ENCODE measurements at regions not wholly inside any gene's neighbourhood (a gene's known extent, or its start where the extent isn't known, plus 50 kb on each side); places are given as distances from the start of the nearest gene placed in this dataset.

DNA sequence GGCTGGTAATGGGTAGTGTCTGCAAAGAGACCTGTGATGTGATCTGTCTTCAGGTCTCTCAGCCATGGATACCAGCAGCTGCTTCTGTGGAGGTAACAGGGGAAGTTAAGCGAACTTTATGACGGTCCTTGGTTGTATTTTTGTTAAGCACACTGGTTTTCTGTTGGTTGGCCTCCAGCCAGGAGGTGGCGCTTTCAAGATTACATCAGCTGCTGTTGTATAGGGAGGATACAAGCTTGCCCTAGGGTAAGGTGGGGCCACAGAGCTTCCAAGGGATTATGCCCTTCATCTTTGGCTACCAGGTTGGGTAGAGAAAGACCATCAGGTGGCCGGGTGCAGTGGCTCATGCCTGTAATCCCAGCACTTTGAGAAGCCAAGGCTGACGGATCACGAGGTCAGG lies 834.2 kb upstream of the GALNTL6 start:
- Histone ChIP-seq H4K20me1 (ENCODE audit: insufficient read depth, low read length) (no peaks in the 10 kb centered on the region), H3K9me3 (replicated peaks; ENCODE audit: insufficient read depth, low read length) (no peaks in the 10 kb centered on the region), H2AFZ (ENCODE audit: low read length) (no peak overlapping the region), H3K4me1 (ENCODE audit: low read length) (no peaks in the 10 kb centered on the region), H3K4me3 (ENCODE audit: low read length) (no peak overlapping the region), H3K79me2 (ENCODE audit: low read length) (no peaks in the 10 kb centered on the region), H3K9ac (ENCODE audit: low read length) (no peak overlapping the region), H3K4me2 (ENCODE audit: low read depth, low read length) (no peak overlapping the region), H3K9me2 (replicated peaks; ENCODE audit: insufficient read depth, low read length) (no peaks in the 10 kb centered on the region), H3K27ac (ENCODE audit: low read length) (no peak overlapping the region), H3K36me3 (replicated peaks; ENCODE audit: insufficient read depth, low read length) (no peaks in the 10 kb centered on the region), H3F3A (ENCODE audit: insufficient read depth, low read length) (no peaks in the 10 kb centered on the region), H3K27me3 (replicated peaks; ENCODE audit: insufficient read depth, low read length) (no peaks in the 10 kb centered on the region)
- no peak for TF ChIP-seq EZH2 (optimal IDR thresholded peaks at IDR 0.05; ENCODE audit: low read depth, low read length)
- TF ChIP-seq CTCF (IDR thresholded peaks at IDR 0.05; ENCODE audit: low read length) = no peak
- TF ChIP-seq EZH2phosphoT487 (IDR thresholded peaks at IDR 0.05; ENCODE audit: low read length) = no peak
- DNase-seq = no peak

- Histone ChIP-seq H3K9me3 (replicated peaks; ENCODE audit: insufficient read depth, low read length) (no peaks in the 10 kb centered on the region), H3K79me2 (ENCODE audit: low read length) (no peaks in the 10 kb centered on the region), H2AFZ (ENCODE audit: low read length) (no peak overlapping the region), H3K27ac (ENCODE audit: low read length) (no peak overlapping the region), H3K27me3 (replicated peaks; ENCODE audit: insufficient read depth, low read length) (no peaks in the 10 kb centered on the region), H3K4me1 (ENCODE audit: low read length) (no peaks in the 10 kb centered on the region), H3K9ac (ENCODE audit: low read length) (no peak overlapping the region), H3K4me3 (ENCODE audit: low read length) (no peak overlapping the region), H3K4me2 (ENCODE audit: low read depth, low read length) (no peak overlapping the region), H3K9me2 (replicated peaks; ENCODE audit: insufficient read depth, low read length) (no peaks in the 10 kb centered on the region), H3K36me3 (replicated peaks; ENCODE audit: insufficient read depth, low read length) (no peaks in the 10 kb centered on the region), H3F3A (ENCODE audit: insufficient read depth, low read length) (no peaks in the 10 kb centered on the region), H4K20me1 (ENCODE audit: insufficient read depth, low read length) (no peaks in the 10 kb centered on the region)
- TF ChIP-seq EZH2 (optimal IDR thresholded peaks at IDR 0.05; ENCODE audit: low read depth, low read length) = no peak
- no peak for TF ChIP-seq CTCF (IDR thresholded peaks at IDR 0.05; ENCODE audit: low read length)
- DNase-seq = no peak
Measured at GRCh38 chr4:170949084-170949483, 859.3 kb upstream of the AADAT start.

DNA sequence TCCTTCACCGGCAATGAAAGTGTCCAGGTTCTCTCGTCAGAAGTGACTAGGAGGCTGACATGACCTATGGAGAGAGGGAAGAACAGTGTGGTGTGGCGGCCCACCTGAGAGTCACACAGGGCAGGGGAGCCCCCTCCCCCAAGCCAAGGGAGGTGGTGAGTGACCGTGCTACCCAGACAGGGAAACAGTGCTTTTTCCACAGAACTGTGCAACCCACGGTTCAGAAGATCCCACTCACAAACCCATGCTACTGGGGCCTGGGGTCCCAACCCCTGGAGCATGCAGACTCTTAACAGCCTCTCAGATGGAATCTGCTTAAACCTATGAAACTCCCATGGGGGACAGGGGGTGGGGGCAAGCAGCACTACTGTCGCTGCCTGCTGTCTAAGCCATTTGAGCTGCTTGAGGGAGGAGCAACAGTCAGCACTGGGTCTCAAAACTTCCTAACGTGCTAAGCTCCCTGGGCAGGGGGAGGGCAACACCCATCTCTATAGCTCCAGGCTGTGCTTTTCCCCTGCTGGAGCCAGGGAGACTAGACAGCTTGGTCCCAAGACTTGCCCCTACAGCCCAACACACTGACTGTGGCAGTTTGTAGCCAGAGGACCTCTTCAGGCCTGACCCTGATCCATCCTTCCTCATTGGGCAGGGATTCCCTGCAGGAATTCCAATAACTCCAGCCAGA lies 850.4 kb upstream of the AADAT start:
- Histone ChIP-seq H3K27ac (ENCODE audit: low read length) (no peak overlapping the region), H3K36me3 (replicated peaks; ENCODE audit: insufficient read depth, low read length) (no peaks in the 10 kb centered on the region), H3K4me3 (ENCODE audit: low read length) (no peak overlapping the region), H3K9me3 (replicated peaks; ENCODE audit: insufficient read depth, low read length) (no peaks in the 10 kb centered on the region), H3F3A (ENCODE audit: insufficient read depth, low read length) (no peaks in the 10 kb centered on the region), H3K79me2 (ENCODE audit: low read length) (no peaks in the 10 kb centered on the region), H3K4me2 (ENCODE audit: low read depth, low read length) (no peak overlapping the region), H4K20me1 (ENCODE audit: insufficient read depth, low read length) (no peaks in the 10 kb centered on the region), H3K4me1 (ENCODE audit: low read length) (no peaks in the 10 kb centered on the region), H2AFZ (ENCODE audit: low read length) (no peak overlapping the region), H3K9me2 (replicated peaks; ENCODE audit: insufficient read depth, low read length) (no peaks in the 10 kb centered on the region), H3K27me3 (replicated peaks; ENCODE audit: insufficient read depth, low read length) (no peaks in the 10 kb centered on the region), H3K9ac (ENCODE audit: low read length) (no peak overlapping the region)
- no peak for TF ChIP-seq CTCF (IDR thresholded peaks at IDR 0.05; ENCODE audit: low read length)
- TF ChIP-seq EZH2 (optimal IDR thresholded peaks at IDR 0.05; ENCODE audit: low read depth, low read length) = no peak
- TF ChIP-seq EZH2phosphoT487 (IDR thresholded peaks at IDR 0.05; ENCODE audit: low read length) = no peak
- DNase-seq = no peak
